ENCODE measurements at regions not wholly inside any gene's neighbourhood (a gene's known extent, or its start where the extent isn't known, plus 50 kb on each side); places are given as distances from the start of the nearest gene placed in this dataset.

- no peak for DNase-seq (ENCODE audit: low read depth, low spot score)
Measured at GRCh38 chr2:7915302-7916091, 766.4 kb upstream of the ID2 start.

- no peak for DNase-seq (ENCODE audit: low read depth, low spot score)
Measured at GRCh38 chr2:7916670-7917069, 765.2 kb upstream of the ID2 start.

DNA sequence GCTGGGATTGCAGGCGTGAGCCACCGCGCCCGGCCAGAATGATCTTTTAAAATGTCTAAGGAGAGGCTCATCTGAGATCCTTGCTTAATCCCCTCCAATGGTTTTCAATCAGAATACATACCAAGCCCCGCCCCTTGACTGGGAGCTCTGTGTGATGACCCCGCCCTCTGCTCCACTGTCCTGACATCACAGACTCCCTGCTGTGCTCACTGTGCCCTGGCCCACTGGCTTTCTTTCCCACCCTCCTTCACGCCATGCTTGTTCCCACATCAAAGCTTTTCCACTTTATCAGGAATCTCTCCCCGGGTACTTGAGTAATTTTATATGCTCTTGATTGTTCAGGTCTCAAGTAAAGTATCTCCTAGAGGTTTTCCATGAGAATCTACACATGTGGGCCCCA is 762.3 kb upstream of the ID2 start:
- no peak for DNase-seq (ENCODE audit: low read depth, low spot score)

DNA sequence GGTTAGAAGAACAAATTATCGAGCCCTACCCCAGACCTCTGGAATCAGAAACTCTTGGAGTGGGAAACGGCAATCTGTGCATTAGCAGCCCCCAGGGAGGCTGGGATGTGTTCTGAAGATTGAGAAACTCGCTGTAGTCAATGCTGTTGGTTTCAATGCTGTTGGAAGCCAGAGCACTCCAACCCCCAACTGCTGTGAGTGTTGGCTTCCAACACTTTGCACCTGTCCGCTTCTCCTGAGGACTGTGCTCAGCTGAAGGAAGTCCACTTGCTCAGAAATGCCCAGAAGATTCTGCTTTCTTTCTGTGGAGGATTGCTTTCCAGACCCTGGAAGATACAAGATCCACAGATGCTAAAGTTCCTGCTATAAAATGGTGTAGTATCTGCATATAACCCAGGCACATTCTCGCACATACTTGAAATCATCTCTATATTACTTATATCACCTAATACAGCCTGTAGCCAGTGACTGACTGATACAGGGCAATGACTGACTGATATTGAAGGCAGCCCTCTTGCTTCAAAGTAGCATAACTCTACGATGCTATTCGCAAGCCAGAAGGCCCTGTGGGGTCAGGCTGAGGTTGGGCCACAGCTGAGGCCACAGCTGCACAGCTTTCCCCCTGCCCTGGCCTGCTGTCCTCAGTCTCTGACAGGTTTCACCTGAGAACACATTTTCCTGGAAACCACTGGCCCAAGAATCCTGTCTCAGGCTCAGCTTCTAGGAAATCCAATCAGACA is 757.7 kb upstream of the ID2 start:
- no peak for DNase-seq (ENCODE audit: low read depth, low spot score)

GRCh38 chr2:7925506-7925905 is 756.4 kb upstream of the ID2 start:
- no peak for DNase-seq (ENCODE audit: low read depth, low spot score)

DNA sequence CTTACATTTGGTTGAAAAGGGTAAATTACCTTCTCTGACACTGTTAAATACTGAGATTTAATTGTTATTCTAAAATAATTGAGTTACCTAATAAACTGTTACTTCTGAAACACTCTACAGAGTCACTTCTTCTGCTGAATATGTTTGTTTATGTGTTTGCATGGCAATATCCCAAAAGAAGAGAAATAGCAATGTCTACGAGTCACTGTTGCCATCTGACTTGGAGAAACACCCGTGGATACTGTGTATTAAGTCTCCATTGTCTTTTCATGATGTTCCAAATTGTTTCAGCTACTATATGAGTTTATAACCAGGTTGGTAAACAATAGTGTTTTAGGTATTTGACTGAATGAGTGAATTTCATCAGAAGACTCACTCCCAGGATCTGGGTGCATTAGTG is 754.2 kb upstream of the ID2 start:
- no peak for DNase-seq (ENCODE audit: low read depth, low spot score)

GRCh38 chr2:7929281-7929680 is 752.6 kb upstream of the ID2 start:
- no peak for DNase-seq (ENCODE audit: low read depth, low spot score)

- DNase-seq (ENCODE audit: low read depth, low spot score) = no peak
Measured at GRCh38 chr2:7930800-7931635, 750.8 kb upstream of the ID2 start.

DNA sequence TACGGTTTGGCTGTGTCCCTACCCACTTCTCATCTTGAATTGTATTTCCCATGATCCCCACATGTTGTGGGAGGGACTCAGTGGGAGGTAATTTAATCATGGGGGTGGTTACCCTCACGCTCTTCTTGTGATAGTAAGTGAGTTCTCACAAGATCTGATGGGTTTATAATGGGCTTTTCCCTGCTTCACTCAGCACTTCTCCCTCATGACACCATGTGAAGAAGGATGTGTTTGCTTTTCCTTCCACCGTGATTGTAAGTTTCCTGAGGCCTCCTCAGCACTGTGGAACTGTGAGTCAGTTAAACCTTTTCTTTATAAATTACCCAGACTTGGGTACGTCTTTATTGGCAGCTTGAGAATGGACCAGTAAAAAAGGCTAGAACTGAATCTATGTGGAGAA is 750.0 kb upstream of the ID2 start:
- no peak for DNase-seq (ENCODE audit: low read depth, low spot score)

DNA sequence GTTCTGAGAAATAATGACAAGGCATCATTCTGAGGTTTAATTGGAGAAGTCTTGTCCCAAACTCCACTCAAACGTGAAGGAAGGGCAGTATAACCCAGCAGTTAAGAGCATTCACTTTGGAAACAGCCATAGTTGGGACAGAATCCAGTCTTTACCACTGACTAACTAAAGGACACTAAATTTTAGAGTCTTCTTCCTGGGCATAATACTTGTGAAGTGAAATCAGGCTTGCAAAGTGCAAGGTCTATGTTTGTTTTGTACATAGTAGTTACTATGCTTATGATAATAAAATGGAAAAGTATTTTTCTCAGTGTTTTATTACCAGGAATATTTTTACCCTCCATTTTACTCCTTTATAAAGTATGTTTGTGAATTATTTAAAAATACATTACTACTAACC is 748.2 kb upstream of the ID2 start:
- no peak for DNase-seq (ENCODE audit: low read depth, low spot score)

DNA sequence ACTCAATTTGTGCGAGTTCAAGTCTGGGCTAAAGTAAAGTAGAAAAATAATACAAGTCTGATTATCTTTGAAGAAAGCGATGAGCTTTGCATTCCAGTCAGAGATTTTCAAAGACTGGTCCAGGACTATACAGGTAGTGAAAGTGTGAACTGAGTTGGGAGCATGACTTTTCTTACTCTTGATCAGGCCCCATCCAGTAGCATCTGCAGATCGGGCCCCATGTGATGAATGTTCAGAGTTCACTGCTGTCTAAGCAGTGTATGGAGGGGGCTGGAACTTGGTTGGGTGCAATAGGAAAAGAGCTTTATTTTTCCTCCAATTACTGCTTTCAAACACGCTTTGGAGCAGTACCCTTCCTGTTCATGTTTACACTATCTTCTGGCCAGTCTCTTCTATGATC is 747.4 kb upstream of the ID2 start:
- no peak for DNase-seq (ENCODE audit: low read depth, low spot score)

GRCh38 chr2:7937082-7937481 is 744.8 kb upstream of the ID2 start:
- DNase-seq (ENCODE audit: low read depth, low spot score) = no peak

DNA sequence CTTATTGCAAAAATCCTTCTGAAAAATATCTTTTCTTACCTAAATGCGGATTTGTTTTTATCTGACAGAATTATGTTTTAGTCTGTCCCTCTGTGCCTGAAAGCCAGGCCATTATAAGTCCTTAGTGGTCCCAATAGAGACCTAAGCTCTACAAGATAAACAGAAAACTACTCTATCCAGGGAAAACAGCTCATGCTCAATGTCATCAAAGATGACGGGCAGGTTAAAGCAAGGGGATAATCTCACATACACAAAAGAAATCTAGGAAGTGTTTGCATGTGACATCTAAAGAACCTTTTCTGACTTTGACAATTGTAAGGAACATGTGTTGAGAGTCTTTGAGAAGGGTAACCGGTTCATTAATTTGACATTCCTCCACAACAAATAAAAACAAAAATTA is 741.1 kb upstream of the ID2 start:
- DNase-seq (ENCODE audit: low read depth, low spot score) = no peak

DNA sequence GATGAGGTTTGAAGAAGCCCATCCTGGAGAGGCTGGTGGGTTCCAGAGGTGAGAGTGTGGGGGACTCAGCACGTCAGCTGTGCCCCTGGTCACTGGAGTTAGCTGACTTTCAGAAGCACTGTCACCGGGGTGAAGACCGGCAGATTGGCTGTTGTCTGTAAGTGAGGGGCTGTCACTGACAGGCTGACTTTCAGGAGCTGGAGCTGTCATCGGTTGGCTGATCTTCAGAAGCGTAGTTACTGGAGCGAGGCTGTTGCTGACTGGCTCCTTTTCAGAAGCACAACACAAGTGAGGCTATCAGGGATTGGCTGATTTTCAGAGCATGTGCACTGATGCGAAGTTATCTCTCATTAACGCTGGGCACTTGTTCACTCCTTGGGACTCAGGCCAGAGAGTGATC is 738.4 kb upstream of the ID2 start:
- DNase-seq (ENCODE audit: low read depth, low spot score) = no peak

DNA sequence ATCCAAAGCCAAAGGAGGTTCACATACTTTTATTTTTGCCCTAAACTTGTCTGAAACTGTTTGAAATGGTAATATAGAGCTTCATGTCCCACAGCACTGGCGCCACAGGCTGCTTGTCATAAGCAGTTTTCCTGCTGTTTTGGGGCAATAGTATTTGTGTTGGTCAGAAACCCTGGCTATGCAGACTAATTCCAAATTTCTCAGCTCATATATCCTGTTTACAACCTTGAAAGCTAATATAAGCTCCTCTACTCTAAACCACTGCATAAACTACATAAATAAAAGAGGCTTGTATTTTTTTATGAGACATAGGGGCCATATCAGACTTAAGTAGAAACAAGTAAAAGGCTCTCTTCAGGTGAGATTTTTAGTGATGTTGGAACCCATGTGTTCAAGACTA is 736.8 kb upstream of the ID2 start:
- DNase-seq (ENCODE audit: low read depth, low spot score) = no peak

DNA sequence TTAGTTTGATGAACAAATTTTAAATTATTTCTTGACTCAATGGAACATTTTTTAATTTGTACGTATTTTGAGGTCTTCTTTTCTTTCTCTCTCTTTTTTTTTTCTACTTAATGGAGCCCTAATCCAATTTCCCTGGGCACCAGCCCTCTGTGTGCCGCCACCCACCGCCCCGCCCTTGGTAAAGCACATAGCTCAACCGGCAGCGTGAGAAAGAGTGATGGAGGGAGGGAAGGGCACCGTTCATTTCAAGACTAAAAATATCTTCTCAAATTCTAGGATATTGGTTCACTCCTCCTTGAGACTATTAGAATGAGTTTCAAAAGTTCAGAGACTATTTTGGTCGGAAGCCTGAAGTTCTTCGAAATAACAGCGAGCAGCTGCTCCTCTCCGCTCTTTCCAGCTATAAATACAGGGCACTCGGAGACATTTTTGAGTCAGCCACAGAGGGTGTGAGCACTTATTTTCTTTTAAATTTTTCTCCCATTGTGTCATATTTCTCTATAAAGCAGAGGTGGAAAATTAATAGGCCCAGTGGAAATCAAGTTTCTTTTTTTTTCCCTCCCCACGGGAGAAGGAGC is 731.7 kb upstream of the ID2 start:
- no peak for DNase-seq (ENCODE audit: low read depth, low spot score)

DNA sequence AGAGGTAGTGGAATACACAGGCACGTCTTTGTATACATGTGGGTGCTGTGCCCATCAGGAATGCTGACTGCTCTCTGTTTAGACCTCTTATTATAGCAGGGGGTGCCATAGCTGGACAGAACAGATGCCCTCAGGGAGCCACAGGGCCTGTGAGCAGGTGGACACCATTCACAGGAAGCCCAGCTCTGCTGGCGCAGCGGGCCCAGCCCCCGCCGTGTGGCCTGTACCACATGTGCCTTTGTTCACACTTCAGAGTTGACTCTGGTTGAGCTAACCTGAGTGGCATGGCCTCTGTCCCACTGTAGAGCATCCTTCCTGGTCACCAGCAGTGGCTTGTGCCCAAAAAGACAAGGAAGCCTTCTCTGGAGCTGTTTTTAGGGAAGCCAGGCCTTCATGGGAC is 730.9 kb upstream of the ID2 start:
- no peak for DNase-seq (ENCODE audit: low read depth, low spot score)

GRCh38 chr2:7951490-7951889 is 730.4 kb upstream of the ID2 start:
- DNase-seq (ENCODE audit: low read depth, low spot score) = no peak

- DNase-seq (ENCODE audit: low read depth, low spot score) = no peak
Measured at GRCh38 chr2:7952046-7952745, 729.7 kb upstream of the ID2 start.

DNA sequence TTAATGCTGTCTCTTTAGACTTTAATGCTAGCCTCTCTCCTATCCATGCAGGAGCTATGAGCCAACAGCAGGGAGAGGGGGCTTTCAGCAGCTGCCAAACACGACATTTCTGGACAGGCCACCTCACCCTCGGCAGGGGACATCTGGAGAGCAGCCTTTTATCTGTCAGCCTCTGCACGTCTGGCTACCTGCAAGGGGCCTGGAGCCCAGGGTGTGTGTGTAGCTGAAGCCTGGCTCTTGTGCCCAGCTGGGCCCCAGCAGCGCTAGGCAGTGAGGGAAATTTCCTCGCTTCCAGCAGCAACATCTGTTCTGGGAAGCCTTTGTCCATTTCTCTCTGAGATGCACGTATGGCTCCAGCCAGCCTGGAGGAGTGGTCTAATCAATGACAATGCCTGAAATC is 728.7 kb upstream of the ID2 start:
- no peak for DNase-seq (ENCODE audit: low read depth, low spot score)

DNA sequence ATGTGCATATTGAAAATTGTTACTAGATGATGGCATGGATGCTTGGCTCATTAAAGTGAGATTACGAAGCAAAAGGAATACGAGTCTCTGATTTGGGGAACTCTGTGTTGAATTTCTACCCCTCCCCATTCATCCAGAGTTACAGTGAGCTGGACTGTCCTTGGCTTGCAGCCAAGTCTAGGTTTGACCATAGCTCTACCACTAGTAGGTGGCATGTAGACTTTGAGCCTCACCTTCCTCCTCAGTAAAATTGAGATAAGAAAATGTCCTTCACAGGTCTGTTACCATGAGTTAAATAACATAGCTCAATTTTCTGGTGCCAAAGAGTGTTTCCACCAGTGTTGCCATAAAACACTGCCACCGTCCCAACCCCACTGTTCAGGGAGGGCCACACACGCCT is 727.6 kb upstream of the ID2 start:
- no peak for DNase-seq (ENCODE audit: low read depth, low spot score)

All from astrocyte of the hippocampus (primary cell).